ENCODE measurements at regions not wholly inside any gene's neighbourhood (a gene's known extent, or its start where the extent isn't known, plus 50 kb on each side); places are given as distances from the start of the nearest gene placed in this dataset.

- Histone ChIP-seq H4K20me1 (ENCODE audit: insufficient read depth) (no peaks in the 10 kb centered on the region), H3K27me3 (replicated peaks; ENCODE audit: insufficient read depth) (no peaks in the 10 kb centered on the region), H3K27ac (no peak overlapping the region), H3K9me3 (ENCODE audit: low read depth) (no peaks in the 10 kb centered on the region), H3K9me2 (ENCODE audit: insufficient read depth) (no peaks in the 10 kb centered on the region), H3K36me3 (ENCODE audit: low read depth) (no peaks in the 10 kb centered on the region), H2AFZ (no peak overlapping the region), H3K4me3 (no peak overlapping the region), H3K9ac (no peak overlapping the region), H3K79me2 (ENCODE audit: insufficient read depth) (no peaks in the 10 kb centered on the region), H3F3A (ENCODE audit: insufficient read depth) (no peaks in the 10 kb centered on the region), H3K4me2 (ENCODE audit: unreplicated experiment) (no peak overlapping the region), H3K4me1 (ENCODE audit: insufficient read depth) (no peaks in the 10 kb centered on the region)
- TF ChIP-seq EZH2 (IDR thresholded peaks at IDR 0.05; ENCODE audit: insufficient read depth, poor library complexity, severe bottlenecking) (no peak), EZH2phosphoT487 (IDR thresholded peaks at IDR 0.05; ENCODE audit: insufficient read depth, low read depth) (no peak)
- in situ Hi-C loops (cut with MboI) = no loop called here
- no peak for DNase-seq
- whole genome bisulfite sequencing, 2 experiments (ENCODE audit: low coverage in 1 of 2, low lambda C conversion rate in 2 of 2, missing lambda C conversion rate in 2 of 2) = 87% methylated on average over 7 of the region's 7 CpGs
Measured at GRCh38 chr12:114827461-114827860, 143.5 kb upstream of the TBX3 start.

- Histone ChIP-seq H3K9me2 (ENCODE audit: insufficient read depth) (no peaks in the 10 kb centered on the region), H2AFZ (no peak overlapping the region), H3K9ac (no peak overlapping the region), H3F3A (ENCODE audit: insufficient read depth) (no peaks in the 10 kb centered on the region), H3K27me3 (replicated peaks; ENCODE audit: insufficient read depth) (no peaks in the 10 kb centered on the region), H3K4me1 (ENCODE audit: insufficient read depth) (no peaks in the 10 kb centered on the region), H3K36me3 (ENCODE audit: low read depth) (no peaks in the 10 kb centered on the region), H3K4me2 (ENCODE audit: unreplicated experiment) (no peak overlapping the region), H4K20me1 (ENCODE audit: insufficient read depth) (no peaks in the 10 kb centered on the region), H3K27ac (no peak overlapping the region), H3K9me3 (ENCODE audit: low read depth) (no peaks in the 10 kb centered on the region), H3K4me3 (no peak overlapping the region), H3K79me2 (ENCODE audit: insufficient read depth) (no peaks in the 10 kb centered on the region)
- WGBS, 2 experiments (ENCODE audit: low coverage in 1 of 2, low lambda C conversion rate in 2 of 2, missing lambda C conversion rate in 2 of 2) = 57 to 69% methylated on average over 5 of the region's 5 CpGs
- in situ Hi-C loops (cut with MboI) = no loop called here
- DNase-seq = no peak
- no peak for TF ChIP-seq EZH2phosphoT487 (IDR thresholded peaks at IDR 0.05; ENCODE audit: insufficient read depth, low read depth)
Measured at GRCh38 chr12:114826244-114826643, 142.3 kb upstream of the TBX3 start.

- in situ Hi-C loops (cut with MboI) = no loop called here
- Histone ChIP-seq H3F3A (ENCODE audit: insufficient read depth) (no peaks in the 10 kb centered on the region), H3K4me2 (ENCODE audit: unreplicated experiment) (no peak overlapping the region), H3K27ac (no peak overlapping the region), H3K4me3 (no peak overlapping the region), H2AFZ (no peak overlapping the region), H3K9me2 (ENCODE audit: insufficient read depth) (no peaks in the 10 kb centered on the region), H3K36me3 (ENCODE audit: low read depth) (no peaks in the 10 kb centered on the region), H3K9ac (no peak overlapping the region), H3K79me2 (ENCODE audit: insufficient read depth) (no peaks in the 10 kb centered on the region), H4K20me1 (ENCODE audit: insufficient read depth) (no peaks in the 10 kb centered on the region), H3K27me3 (replicated peaks; ENCODE audit: insufficient read depth) (no peaks in the 10 kb centered on the region), H3K4me1 (ENCODE audit: insufficient read depth) (no peaks in the 10 kb centered on the region), H3K9me3 (ENCODE audit: low read depth) (no peaks in the 10 kb centered on the region)
- 36 to 45% methylated on average over 8 of the region's 8 CpGs for WGBS, 2 experiments (ENCODE audit: low coverage in 1 of 2, low lambda C conversion rate in 2 of 2, missing lambda C conversion rate in 2 of 2)
- TF ChIP-seq EZH2 (IDR thresholded peaks at IDR 0.05; ENCODE audit: insufficient read depth, poor library complexity, severe bottlenecking) (no peak), EZH2phosphoT487 (IDR thresholded peaks at IDR 0.05; ENCODE audit: insufficient read depth, low read depth) (no peak)
- no peak for DNase-seq
Measured at GRCh38 chr12:114823724-114824123, 139.7 kb upstream of the TBX3 start.

GRCh38 chr12:114821570-114821969 lies 137.6 kb upstream of the TBX3 start:
- H3K79me2 ChIP-seq (ENCODE audit: insufficient read depth) = no peaks in the 10 kb centered on the region
- no peaks in the 10 kb centered on the region for H4K20me1 ChIP-seq (ENCODE audit: insufficient read depth)
- H3K4me1 ChIP-seq (ENCODE audit: insufficient read depth) = no peaks in the 10 kb centered on the region
- no peaks in the 10 kb centered on the region for H3K36me3 ChIP-seq (ENCODE audit: low read depth)
- no peaks in the 10 kb centered on the region for H3K27me3 ChIP-seq (replicated peaks; ENCODE audit: insufficient read depth)
- H2AFZ ChIP-seq = no peak overlapping the region
- in situ Hi-C loops (cut with MboI) = no loop called here
- no peak overlapping the region for H3K27ac ChIP-seq
- H3K9ac ChIP-seq = no peak overlapping the region
- H3K4me3 ChIP-seq = no peak overlapping the region
- no peak for DNase-seq
- no peaks in the 10 kb centered on the region for H3K9me2 ChIP-seq (ENCODE audit: insufficient read depth)
- TF ChIP-seq EZH2 (IDR thresholded peaks at IDR 0.05; ENCODE audit: insufficient read depth, poor library complexity, severe bottlenecking) = no peak
- TF ChIP-seq EZH2phosphoT487 (IDR thresholded peaks at IDR 0.05; ENCODE audit: insufficient read depth, low read depth) = no peak
- H3K9me3 ChIP-seq (ENCODE audit: low read depth) = no peaks in the 10 kb centered on the region
- WGBS, 2 experiments (ENCODE audit: low coverage in 1 of 2, low lambda C conversion rate in 2 of 2, missing lambda C conversion rate in 2 of 2) = 70% methylated on average over 3 of the region's 3 CpGs
- H3F3A ChIP-seq (ENCODE audit: insufficient read depth) = no peaks in the 10 kb centered on the region
- H3K4me2 ChIP-seq (ENCODE audit: unreplicated experiment) = no peak overlapping the region

- in situ Hi-C loops (cut with MboI) = no loop called here
- H3K27ac ChIP-seq = no peak overlapping the region
- H3K9ac ChIP-seq = no peak overlapping the region
- H3K4me3 ChIP-seq = no peak overlapping the region
- no peaks in the 10 kb centered on the region for H3F3A ChIP-seq (ENCODE audit: insufficient read depth)
- H3K79me2 ChIP-seq (ENCODE audit: insufficient read depth) = no peaks in the 10 kb centered on the region
- H3K27me3 ChIP-seq (replicated peaks; ENCODE audit: insufficient read depth) = no peaks in the 10 kb centered on the region
- 83 to 93% methylated on average over 5 of the region's 5 CpGs for WGBS, 2 experiments (ENCODE audit: low coverage in 1 of 2, low lambda C conversion rate in 2 of 2, missing lambda C conversion rate in 2 of 2)
- no peaks in the 10 kb centered on the region for H3K36me3 ChIP-seq (ENCODE audit: low read depth)
- no peak overlapping the region for H2AFZ ChIP-seq
- no peak overlapping the region for H3K4me2 ChIP-seq (ENCODE audit: unreplicated experiment)
- no peak for DNase-seq
- H3K4me1 ChIP-seq (ENCODE audit: insufficient read depth) = no peaks in the 10 kb centered on the region
- no peaks in the 10 kb centered on the region for H3K9me2 ChIP-seq (ENCODE audit: insufficient read depth)
- no peaks in the 10 kb centered on the region for H3K9me3 ChIP-seq (ENCODE audit: low read depth)
- TF ChIP-seq EZH2phosphoT487 (IDR thresholded peaks at IDR 0.05; ENCODE audit: insufficient read depth, low read depth) = no peak
- no peak for TF ChIP-seq EZH2 (IDR thresholded peaks at IDR 0.05; ENCODE audit: insufficient read depth, poor library complexity, severe bottlenecking)
- H4K20me1 ChIP-seq (ENCODE audit: insufficient read depth) = no peaks in the 10 kb centered on the region
Measured at GRCh38 chr12:114820796-114821195, 136.8 kb upstream of the TBX3 start.

All from GM23248 (cell line).